CD4-positive, alpha-beta T cell treated with Interleukin-4 for 4 hours (primary cell): ENCODE measurements at regions not wholly inside any gene's neighbourhood (a gene's known extent, or its start where the extent isn't known, plus 50 kb on each side); places are given as distances from the start of the nearest gene placed in this dataset.

Experiments
- DNase-seq: peaks from one replicate; pipeline ENCODE4 v3.0.0-alpha.2; 2020

- DNase-seq, result no peak
Observed at GRCh38 chr1:208421486-208421885, 177.3 kb upstream of the PLXNA2 start.

- no peak for DNase-seq
Observed at GRCh38 chr1:208423526-208423925, 179.3 kb upstream of the PLXNA2 start.

- no peak for DNase-seq
Observed at GRCh38 chr1:208425096-208425495, 180.9 kb upstream of the PLXNA2 start.

- no peak for DNase-seq
Observed at GRCh38 chr1:208430220-208430619, 186.0 kb upstream of the PLXNA2 start.

- no peak for DNase-seq
Observed at GRCh38 chr1:208431721-208432120, 187.5 kb upstream of the PLXNA2 start.

GRCh38 chr1:208432346-208432745 is 188.2 kb upstream of the PLXNA2 start:
- no peak for DNase-seq

- no peak for DNase-seq
Observed at GRCh38 chr1:208433086-208433485, 188.9 kb upstream of the PLXNA2 start.

- no peak for DNase-seq
Observed at GRCh38 chr1:208433971-208434370, 189.8 kb upstream of the PLXNA2 start.

GRCh38 chr1:208437401-208437800 is 193.2 kb upstream of the PLXNA2 start:
- no peak for DNase-seq

- DNase-seq, result no peak
Observed at GRCh38 chr1:208438112-208438699, 194.0 kb upstream of the PLXNA2 start.

GRCh38 chr1:208445758-208446203 is 201.6 kb upstream of the PLXNA2 start:
- no peak for DNase-seq

GRCh38 chr1:208446271-208446691 is 202.1 kb upstream of the PLXNA2 start:
- no peak for DNase-seq

- no peak for DNase-seq
Observed at GRCh38 chr1:208448425-208448824, 204.2 kb upstream of the PLXNA2 start.

GRCh38 chr1:208449951-208450350 is 205.8 kb upstream of the PLXNA2 start:
- DNase-seq, result no peak

GRCh38 chr1:208450958-208451357 is 206.8 kb upstream of the PLXNA2 start:
- no peak for DNase-seq

GRCh38 chr1:208455821-208456220 is 211.6 kb upstream of the PLXNA2 start:
- no peak for DNase-seq

GRCh38 chr1:208456487-208456886 is 212.3 kb upstream of the PLXNA2 start:
- DNase-seq, result no peak

- DNase-seq, result no peak
Observed at GRCh38 chr1:208460823-208461222, 216.6 kb upstream of the PLXNA2 start.

- DNase-seq, result no peak
Observed at GRCh38 chr1:208461680-208462079, 217.5 kb upstream of the PLXNA2 start.

GRCh38 chr1:208462761-208463160 is 218.6 kb upstream of the PLXNA2 start:
- no peak for DNase-seq

GRCh38 chr1:208465266-208465665 is 221.1 kb upstream of the PLXNA2 start:
- DNase-seq, result no peak

GRCh38 chr1:208465786-208466590 is 221.8 kb upstream of the PLXNA2 start:
- DNase-seq, result no peak

- no peak for DNase-seq
Observed at GRCh38 chr1:208467151-208467780, 223.1 kb upstream of the PLXNA2 start.

GRCh38 chr1:208475449-208475848 is 231.3 kb upstream of the PLXNA2 start:
- no peak for DNase-seq
